HG02943 (cell line): ENCODE measurements at regions not wholly inside any gene's neighbourhood (a gene's known extent, or its start where the extent isn't known, plus 50 kb on each side); places are given as distances from the start of the nearest gene placed in this dataset.

ENCODE experiments used
- ATAC-seq: cut with Tn5 transposase; IDR thresholded peaks from one replicate; pipeline ENCODE4 v1.9.1; 2021; ENCODE audit warnings: mild to moderate bottlenecking, low read depth, moderate library complexity; ENCODE audit not compliant: unreplicated experiment

DNA sequence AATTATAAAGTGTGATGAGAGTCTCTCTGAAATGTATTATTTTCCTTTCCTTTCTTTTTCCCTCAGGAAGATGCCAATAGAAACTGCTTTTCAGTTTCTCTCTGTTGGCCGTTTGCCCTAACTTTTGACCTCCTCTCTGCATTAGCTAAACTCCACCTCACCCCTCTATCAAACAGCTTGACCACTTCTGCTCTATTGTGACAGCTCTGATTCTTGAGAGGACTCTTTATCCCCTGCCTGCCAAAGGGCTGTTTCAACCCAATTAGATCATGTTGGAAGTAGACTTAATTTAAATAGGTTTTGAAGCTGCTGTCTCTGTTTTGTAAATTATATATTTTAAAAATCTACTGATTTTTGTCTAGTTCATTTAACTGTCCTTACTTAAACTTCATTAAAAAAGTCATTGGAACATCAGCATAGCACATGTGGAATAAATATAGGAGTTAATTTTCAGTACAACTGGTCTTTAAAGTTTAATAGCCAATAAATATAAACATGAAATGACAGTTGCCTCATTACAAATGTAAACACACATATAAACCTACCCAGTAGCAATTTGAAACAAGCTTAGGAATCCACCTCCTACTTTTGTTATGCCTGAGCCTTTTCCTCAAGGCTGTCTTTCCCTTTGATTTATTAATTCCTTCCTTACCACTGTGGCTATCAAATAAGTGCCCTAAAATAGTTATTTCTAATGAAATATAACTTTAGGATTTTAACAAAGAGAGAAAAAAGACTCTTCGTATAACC lies 152.0 kb downstream of the CHRM3 start:
- no peak for ATAC-seq

DNA sequence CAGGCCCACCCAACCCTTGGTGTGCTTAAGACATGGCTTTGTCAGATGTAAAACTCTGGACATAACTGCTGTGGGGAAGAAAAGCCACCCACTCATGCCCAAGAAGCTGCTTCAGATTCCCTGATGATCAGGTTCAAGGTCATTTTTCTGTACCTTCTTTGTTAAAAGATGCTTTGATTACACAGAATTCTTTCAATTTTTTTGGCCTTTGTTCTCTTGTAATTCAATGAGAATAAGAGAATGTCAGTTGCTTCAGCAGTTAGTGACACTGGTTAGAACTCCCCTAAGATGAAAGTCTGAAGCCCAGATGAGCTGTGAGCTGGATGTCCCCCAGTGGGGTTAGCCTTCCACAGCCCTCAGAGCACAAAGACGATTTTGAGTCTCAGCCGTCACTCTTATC lies 152.7 kb downstream of the CHRM3 start:
- ATAC-seq = no peak

DNA sequence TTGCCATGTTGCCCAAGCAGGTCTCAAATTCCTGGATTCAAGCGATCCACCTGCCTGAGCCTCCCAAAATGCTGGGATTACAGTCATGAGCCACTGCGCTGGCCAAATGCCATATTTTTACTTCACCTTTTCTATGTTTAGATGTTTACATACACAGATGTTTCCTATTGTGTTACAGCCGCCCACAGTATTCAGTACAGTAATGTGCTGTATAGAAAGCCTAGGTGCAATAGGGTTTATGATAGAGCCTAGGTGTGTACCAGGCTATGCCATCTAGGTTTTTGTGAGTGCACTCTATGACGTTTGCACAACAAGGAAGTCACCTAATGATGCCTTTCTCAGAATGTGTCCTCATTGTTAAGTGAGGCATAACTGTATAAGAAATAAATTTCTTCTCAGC lies 153.4 kb downstream of the CHRM3 start:
- ATAC-seq = no peak

DNA sequence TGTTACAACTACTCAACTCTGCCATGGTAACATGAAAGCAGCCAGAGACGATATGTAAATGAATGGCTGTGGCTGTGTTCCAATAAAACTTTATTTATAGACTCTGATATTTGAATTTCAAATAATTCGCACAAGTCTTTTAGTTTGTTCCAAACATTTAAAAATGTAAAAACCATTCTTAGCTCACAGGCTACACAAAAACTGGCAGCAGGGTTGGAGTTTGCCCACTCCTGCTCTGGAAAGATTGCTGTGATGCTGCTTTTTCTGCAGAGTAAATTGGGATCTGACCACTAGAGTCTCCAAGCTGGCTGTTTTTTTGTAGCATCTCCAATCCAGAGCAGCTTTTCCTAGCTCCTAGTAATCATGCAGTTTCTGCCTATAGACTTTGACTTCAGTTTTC lies 157.5 kb downstream of the CHRM3 start:
- no peak for ATAC-seq

DNA sequence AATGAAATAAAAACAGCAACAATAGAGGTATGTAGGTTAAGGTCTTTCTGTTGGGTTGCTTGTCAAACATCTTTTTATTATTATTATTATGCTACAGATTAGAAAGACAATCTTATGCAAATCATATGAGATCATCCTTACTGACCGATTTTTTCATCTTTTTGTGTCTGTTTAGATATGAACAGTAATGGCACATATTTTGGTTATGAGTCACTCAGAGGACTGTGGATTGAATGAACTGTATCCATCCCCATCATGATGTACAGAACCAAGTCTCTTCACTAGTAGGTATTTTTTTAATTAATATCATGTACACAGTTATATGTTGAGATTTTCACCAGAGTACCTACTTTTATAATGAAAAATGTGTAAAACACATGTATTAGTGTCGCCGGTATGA lies 159.1 kb downstream of the CHRM3 start:
- ATAC-seq = no peak

DNA sequence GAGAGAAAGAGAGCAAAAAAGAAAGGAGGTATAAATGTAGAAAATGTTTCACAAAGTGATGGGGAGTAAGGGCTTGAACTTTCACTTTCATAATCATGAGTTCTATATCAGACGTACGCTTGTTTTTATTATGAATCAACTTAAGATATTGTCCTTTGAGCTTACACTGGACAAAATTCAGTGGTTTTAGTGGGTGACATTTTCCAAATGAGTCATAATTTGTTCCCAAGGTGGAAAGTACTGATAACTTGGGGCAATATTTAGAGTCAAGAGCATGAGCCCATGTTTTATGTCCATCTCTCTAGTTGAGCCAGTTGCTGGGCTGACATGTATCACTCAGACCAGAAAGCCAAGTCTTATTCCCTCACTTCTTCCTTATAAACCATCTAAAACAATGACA lies 161.6 kb downstream of the CHRM3 start:
- ATAC-seq = no peak

DNA sequence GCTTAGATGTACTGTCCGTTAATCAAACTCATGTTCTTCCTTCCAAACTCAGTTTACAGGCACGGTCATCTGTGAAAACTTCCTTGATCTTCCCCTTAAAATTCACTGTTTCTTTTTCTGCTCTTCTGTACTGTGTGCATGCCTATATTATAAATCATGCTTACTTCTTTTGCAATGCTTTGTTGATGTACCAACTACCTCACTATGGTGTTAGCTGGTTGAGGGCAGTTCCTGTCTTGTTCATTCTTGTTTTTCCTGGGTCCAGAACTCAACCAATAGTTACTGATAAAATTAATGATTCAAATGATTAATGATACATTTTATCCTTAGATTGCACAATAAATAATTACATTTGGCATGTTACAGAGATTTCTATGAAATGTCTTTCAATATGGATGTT lies 163.8 kb downstream of the CHRM3 start:
- ATAC-seq = no peak

DNA sequence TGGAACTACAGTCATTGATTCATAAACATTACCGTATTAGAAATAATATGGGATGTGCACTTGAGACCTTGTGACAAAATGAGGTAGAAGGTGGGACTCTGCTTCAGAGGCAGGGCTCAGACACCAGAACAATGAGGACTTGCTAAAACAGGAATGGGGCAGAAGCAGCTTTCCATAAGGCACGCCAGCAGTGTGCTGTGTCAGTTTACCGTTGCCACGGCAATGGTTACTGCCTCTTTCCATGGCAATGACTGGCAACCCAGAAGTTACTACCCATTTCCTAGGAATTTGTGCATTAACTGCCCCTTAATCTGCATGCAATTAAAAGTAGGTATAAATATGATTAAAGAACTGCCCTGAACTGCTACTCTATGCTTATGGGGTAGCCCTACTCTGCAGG lies 169.0 kb downstream of the CHRM3 start:
- no peak for ATAC-seq

DNA sequence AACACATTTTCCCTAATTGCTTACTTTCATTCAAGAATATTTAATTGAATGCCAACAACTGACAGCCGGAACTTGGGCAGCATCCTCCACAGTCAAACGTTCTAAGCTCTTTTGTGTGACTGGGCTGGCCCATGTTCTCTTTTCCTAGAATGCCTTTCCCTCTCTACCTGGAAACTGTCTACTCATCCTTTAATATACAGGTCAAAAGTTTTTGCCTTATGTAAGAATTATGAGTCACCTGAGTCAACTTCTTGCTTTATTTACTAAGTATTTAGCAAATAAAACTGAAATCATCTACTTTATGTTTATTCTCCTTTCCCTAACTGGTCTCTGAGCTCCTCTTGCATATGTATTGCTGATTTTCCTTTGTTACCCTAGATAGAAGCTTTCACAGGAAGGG lies 172.2 kb downstream of the CHRM3 start:
- ATAC-seq = no peak

DNA sequence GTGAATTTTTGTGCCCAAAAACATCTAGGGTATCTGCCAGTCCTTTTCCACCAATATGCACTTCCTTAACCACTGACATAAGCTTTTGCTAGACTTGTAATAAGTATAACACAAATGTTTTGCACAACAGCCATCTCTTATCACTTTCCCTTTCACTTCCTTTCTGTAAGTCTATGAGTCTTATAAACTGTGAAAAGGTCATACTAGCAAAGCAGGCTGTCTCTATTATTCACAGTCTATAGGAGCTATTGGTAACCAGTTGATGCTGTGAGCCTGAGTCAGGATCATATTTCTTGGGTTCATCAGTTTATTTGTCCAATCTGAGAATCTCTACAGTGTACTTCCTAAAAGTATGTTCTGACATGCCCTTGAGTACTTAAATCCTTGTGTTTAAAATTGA lies 172.6 kb downstream of the CHRM3 start:
- no peak for ATAC-seq

DNA sequence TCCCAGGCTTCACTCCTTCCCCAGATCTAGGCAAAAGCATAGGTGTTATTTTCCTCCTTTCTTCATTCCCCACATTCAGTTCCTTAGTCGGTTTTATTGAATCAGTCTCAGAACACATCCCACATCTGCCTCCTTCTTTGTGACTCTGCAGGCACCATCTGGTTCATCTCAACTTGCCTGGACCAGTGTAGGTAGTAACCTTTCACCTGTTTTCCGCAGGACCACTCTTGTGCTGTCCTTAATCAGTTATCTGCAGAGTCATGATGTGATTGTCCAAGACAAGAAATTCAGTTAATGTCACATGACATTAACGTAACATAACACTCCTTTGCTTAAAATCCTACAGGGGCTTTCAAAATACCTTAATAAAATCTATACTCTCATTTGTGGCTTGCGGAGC lies 174.6 kb downstream of the CHRM3 start:
- ATAC-seq = no peak

DNA sequence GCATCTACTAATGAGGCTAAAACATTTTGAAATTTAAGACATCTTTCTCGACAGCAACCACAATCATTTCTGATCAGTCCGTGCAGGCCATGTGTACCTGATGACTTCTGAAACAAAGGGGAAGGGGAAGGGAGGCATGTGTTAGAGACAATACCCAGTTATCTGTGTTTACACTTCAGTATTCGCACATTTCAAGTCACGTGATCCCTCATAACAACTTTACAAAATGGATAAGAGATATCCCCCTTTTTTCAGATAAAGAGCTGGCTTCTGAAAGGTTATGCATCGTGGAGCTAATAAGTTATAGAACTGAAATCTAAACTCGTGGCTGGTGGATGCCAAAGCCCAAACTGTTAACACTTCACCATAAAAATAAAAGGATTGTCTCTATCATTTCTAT lies 175.7 kb downstream of the CHRM3 start:
- no peak for ATAC-seq

DNA sequence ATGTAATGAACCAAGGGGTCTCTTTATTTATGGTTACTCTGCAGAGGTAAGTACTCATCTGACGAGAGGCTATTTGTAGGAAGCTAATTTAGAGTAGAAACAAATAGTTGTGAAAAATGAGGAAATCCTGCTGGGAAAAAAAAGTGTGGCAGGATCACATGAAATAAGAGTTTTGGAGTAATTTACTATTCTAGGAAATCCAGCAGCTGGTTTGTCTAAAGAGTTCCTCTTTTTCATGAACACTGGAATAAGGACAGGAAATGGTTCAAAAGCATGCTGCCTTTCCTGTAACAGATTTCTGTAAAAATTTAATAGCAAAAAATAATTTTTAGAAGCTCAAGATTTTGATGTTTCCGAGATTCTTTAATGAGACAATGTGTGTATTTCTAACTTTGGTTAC lies 177.3 kb downstream of the CHRM3 start:
- ATAC-seq = no peak

DNA sequence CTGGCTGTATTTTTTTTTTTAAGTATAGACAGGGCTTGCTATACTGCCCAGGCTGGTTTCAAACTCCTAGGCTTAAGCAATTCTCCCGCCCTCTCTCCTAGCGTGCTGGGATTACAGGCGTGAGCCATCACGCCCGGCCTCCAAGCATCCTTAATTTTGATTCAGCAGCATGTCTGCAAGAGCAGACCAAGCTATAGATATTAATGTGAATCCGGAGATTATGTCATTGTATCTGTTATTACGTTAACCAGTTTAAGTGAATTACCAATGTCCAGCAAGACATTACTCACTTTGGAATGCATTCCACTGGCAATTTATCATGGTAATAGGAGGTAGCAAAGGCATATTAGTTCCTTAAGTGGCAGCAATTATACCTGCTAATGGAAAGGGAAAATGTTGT lies 179.7 kb downstream of the CHRM3 start:
- ATAC-seq = no peak

DNA sequence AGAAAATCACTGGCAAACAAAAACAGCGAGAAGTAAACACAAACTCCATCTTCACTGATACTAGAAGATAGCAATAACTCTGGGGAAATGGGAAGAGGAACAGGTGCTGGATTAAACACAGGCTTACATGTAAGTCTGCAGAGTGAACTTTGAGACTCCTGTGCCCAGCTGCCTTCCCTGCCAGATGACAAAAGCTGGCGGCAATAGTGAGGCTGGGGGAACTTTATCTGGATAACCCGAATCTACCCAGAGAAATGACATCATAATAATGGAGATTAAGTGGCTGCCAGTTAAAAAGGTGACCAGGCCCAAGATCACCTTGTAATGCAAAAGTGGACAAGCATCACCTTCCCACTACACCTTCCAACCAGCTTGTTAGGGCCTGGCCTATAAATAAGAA lies 184.5 kb downstream of the CHRM3 start:
- ATAC-seq = no peak

DNA sequence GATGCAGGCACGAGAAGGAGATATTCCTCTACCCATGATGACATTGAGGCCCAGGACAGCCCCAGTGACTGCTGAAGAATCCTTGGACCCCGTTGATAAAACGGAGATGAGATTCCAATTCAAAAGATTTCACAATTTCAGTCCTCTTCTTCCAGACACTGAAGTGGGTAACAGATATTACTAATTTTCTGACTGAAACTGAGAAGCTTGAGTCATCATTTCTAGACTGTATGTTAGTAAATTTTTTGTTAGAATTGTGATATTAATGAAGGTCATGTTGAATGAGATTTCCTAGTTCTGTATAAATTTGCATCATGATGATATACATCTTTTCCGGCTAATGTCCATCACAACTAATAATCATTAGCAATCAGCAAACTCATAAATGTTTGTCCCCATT lies 185.8 kb downstream of the CHRM3 start:
- ATAC-seq = no peak

DNA sequence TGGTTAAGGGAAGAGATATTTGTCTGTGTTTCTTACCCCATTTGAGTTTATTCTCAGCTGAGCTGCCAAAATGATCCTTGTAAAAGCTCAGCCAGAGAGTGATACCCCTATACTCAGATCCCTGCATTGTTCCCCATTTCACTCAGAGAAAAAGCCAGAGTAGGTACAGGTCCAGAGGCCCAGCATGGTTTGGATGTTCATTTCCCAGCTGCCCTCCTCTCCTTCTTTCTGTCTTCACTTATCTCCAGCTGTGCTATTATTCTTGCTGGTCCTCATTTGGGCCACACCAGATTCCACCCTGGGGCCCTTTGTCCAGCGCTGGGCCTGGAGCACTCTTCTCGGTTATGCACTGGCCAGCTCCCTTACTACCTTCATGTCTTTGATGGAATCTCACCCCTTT lies 187.7 kb downstream of the CHRM3 start:
- no peak for ATAC-seq

DNA sequence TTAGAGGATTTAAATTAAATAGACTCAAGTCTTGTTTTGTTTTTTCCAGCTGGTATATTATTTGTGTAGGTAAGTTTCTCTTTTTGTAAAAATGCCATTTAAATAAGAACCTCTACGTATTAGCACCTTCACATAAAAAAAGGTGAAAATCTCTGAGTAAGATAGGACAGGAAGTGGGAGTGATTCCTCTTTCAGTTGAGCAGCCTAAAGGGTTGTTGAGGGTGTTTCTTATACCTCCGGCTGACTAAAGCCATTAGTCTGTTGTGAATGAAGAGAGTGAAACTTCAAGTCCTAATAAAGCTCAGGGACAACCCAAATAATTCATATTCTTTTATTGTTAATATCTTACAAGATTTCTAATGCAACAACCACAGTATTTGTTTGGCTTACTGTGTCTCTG lies 188.7 kb downstream of the CHRM3 start:
- no peak for ATAC-seq

DNA sequence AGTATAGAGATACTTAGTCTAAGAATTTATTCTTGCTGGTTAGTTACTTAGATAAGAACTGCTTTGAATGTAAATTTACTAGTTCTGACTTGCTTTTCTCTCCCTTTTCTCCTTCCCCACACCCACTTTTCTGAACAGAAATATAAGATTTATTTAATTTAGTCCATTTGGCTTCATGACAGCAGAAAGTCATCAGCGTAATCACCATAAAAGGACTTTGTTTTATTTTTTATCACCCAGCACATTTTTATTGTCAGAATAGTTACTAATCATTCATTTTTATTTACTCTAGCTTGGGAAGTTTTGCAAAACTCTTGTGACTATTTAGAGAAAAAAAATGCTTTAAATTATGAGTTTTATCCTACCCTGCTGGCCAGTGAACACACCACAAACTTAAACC lies 197.2 kb downstream of the CHRM3 start:
- ATAC-seq = no peak

DNA sequence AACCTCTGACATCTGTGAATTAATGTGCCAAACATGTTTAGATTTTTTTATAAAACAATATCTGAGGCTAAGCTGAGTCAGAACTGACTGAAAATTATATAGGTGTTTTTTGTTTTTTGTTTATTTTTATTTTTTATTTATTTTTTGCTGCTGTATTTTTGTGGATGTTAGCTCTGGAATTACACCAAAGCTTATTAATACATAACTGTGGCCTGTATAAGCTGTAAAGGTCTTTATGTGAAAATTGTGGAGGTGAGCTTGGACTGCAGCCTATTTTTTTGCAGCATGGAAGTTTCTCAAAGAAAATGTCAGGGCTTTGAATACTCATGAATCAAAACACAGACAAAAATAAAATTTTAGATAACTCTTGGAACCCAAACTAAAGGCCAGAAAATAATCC lies 199.8 kb downstream of the CHRM3 start:
- ATAC-seq = no peak

DNA sequence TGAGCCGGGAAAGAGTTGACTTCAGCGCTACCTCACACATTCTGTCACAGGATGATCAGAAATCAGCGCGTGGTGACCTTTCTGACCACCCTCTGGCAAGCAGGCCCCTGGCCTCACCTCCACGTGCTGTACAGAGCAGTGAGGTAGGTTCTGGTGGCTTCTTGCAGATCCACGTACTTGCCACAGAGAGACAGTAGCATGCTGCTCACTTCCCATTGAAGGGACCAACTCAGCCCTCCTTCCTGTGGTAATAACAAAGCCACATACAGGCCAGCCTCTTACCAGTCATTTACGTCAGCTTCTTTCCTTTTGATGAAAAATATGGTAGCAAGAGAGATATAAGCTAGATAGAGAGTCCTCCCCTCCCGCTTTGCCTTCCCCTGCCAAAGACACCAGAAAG lies 200.7 kb downstream of the CHRM3 start:
- ATAC-seq = no peak

DNA sequence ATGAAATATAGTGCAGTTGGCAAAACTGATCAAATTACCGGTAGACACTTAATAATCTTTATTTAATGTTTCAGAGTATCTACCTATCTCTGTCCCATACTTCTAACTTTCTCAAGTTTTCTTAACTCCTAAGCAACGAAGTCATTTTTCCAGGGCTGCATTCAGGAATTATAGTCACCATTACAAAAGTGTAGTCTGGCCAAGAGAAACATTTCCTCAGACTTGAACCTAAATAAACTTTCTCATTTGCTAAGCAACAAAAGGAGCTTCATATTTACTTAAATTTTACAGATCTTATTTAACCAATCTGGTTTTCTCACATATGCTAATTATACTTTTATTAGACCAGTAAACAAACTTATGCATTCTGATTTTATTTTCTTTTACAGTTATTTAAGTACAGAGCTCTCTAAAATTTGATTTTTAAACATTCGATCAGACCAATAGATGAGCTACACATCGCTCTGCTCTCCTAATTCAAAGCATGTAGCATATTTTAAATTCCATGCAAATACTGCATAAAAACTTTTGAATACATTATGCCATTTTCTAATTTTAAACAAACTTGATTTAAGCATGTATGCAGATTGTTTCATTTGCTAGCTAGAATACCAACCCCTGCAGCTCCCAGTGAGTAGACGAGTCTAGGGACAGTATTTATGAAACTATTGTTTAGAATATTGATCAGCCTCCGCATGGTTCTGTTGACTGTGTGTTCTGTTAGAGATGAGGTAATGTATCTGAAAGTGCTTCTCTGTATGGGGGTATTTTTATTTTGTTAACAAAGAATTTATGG lies 201.4 kb downstream of the CHRM3 start:
- ATAC-seq = no peak
